Activated CD4-positive, CD25-positive, alpha-beta regulatory T cell (primary cell): ENCODE measurements at regions not wholly inside any gene's neighbourhood (a gene's known extent, or its start where the extent isn't known, plus 50 kb on each side); places are given as distances from the start of the nearest gene placed in this dataset.
"Not testable (repeated sequence)": the region's sequence is repeated elsewhere in the genome, so short reads cannot be mapped to it uniquely, and the experiment has no call there.

ENCODE experiments used
- DNase-seq, 4 experiments: peaks; one replicate each; lab custom pipeline; 2025; lab: John Stamatoyannopoulos, UW

DNA sequence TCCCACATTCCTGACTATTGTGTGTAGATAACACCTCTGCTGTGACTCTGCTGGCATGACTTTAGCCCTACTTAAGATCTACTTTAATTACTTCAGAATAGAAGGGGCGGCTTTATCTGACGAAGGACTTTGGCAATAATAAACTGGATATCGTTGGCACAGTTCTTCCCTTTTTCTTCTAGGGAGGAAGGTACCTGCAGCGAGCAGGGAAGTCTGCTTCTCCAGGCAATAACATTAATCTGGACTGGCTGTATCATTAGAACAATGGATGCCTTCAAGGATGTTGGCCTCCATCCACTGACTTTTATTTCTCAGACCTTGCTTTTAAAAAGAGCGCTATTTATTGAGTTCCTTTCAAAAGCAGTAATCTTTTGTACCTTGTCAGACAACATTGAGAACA, 172.6 kb upstream of the THSD7A start:
- DNase-seq: no peak

DNA sequence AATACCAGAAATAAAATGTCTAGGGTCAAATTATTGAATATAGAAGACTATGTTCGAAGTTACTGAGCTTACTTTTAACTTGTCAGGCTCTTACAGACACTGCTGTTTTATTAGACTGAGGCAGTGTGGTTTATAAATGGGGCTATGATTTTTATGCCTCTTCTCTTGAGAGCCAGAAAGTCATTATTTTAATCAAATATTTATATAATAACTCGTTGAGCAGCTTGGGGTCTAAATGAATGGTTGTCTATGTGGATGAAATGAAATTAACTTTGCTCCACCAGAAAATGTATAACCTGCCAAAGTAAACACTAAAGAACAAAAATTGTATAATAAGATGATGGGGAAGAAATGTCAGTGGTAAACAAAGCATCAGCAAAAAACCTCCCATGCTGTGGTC, 175.6 kb upstream of the THSD7A start:
- DNase-seq: no peak

DNA sequence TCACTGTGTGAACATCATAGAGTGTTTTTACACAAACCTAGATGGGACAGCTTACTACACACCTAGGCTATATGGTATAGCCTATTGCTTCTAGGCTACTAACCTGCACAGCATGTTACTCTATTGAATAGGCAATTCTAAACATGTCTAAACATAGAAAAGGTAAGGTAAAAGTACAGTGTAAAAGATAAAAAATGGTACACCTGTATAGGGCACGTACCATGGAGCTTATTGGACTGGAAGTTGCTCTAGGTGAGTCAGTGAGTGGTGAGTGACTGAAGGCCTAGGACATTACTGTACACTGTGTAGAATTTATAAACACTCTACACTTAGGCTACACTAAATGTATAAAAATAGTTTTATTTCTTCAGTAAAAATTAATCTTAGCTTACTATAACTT, 182.0 kb upstream of the THSD7A start:
- no peak for DNase-seq

DNA sequence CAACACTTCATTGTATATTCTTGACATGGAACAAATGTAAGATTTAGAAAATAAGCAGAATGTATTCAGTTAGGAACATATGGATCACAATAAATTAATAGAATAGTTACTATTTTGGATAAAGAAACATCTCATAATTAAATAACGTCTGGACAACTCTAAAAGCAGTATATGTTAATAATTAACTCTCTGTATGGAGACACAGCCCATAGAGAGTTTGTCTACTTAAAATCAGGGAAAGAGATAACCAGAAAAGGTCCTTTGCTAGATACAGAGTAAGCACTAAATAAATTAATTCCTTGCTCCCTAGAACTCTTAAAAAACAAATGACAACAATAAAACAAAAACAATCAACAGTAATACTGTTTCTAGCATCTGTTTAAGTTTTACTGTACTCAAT, 184.4 kb upstream of the THSD7A start:
- DNase-seq: no peak

DNA sequence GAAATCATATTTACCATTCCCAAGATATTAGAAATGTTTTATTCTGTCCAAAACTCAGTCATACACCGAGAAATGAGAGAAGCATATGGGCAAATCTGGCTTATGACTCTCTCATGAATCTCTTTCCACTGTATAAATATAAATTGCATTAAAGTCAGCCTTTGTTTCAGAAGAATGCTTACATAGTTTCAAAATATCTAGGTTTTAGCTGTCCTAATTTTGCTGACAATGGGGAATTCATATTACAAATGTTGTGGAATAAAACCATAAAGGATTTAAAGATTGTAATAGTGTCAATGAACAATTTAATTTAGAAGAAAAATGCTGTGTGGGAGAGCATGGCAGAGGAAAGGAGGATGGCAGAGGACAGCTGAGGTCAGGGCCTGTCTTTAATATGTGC, 185.0 kb upstream of the THSD7A start:
- DNase-seq: no peak

DNA sequence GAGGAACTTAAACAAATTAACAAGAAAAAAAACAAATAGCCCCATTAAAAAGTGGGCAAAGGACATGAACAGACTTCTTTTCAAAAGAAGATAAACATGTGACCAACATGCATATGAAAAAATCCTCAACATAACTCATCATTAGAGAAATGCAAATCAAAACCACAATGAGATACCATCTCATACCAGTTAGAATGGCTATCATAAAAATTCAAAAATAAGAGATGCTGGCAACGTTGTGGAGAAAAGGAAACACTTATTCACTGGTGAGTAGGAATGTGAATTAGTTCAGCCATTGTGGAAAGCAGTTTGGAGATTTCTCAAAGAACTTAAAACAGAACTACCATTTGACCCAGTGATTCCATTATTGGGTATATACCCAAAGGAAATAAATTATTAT, 189.1 kb upstream of the TMEM106B start:
- not testable (repeated sequence) for DNase-seq

DNA sequence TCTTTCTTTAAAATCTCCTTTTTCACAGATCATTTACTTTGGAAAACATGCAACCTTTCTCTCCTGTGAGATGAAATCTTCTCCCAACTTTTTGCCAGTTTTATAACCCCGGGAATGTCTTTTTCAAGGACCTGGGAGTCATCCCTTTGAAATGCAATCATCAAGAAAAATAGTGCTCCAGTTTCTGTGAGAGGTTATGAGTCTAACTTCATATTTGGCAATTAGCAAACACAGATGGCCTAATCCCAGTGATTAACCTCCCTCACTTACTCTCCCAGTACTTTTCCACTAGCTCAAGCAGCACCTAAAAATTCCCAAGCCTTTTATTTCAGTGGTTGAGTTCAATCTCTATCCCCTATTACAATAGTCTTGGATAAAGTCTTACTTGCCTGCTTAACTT, 185.8 kb upstream of the TMEM106B start:
- no peak for DNase-seq

DNA sequence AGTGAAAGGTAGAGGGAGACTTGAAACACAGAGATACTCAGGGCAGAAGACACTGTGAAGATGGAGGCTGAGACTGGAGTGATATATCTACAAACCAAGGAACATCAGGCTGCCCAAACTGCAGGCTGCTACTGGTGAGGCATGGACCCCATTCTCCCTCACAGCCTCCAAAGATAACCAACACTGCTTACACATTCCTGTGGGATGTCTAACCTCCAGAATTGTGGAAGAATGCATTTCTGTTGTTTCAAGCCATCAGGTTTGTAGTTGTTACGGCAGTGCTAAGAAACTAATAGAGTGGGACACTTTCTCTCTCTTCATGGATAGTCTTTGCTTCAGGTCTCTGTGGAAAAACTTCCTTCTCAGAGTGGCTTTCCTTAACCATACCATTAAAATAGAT, 182.6 kb upstream of the TMEM106B start:
- no peak for DNase-seq

DNA sequence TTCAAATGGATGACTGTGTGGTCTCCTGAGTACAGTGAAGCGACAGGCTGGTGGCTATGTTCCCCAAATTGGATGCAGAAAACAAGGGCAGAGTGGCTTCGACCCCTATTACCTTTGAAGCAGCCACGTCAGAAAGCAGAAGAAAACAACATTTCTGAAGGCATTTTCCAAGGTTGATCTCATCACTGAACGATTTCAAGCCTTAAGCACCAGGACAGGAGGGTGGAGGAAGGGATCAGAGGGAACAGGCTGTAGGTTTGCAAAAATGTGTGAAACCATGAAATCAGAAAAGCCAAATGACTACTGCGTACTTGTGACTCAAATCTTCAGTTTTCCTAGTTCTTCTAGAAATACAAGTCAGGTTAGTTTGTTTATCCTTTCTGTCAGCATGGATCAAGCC, 181.0 kb upstream of the TMEM106B start:
- DNase-seq: no peak

DNA sequence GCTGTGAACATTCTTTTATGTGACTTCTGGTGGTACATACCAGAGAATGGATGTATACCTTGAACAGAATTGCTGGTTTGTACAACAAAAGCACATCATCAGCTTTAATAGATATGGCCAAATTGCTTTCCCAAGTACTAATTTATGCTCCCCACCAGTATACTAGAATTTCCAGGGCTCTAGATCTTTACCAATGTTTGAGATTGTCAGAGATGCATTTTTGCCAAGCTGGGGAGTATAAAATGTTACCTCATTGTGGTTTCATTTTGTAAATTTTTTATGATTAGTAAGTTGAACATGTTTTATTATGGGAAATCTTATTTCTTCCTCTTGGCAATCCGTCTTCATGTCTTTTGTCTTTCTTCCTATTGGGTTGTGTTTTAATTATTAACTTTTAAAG, 179.9 kb upstream of the TMEM106B start:
- DNase-seq: no peak

DNA sequence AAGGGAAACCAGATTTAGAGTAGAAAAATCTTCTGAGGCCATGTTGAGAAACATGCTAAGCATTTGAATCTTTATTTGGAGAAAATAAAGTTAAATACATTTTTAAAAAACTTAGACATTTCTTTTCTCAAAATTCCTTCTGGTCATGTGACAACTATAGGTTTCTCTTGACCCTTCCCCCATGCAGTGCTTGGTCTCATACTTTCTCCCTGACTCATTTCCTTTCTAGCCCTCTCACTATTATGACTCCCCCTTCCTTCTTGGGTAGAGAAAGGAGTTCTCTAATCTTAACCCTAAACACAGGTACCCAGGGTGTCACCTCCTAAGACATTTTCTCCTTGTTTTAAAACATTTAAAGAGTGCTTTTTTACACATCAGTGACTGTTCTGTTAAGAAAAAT, 179.5 kb upstream of the TMEM106B start:
- no peak for DNase-seq

DNA sequence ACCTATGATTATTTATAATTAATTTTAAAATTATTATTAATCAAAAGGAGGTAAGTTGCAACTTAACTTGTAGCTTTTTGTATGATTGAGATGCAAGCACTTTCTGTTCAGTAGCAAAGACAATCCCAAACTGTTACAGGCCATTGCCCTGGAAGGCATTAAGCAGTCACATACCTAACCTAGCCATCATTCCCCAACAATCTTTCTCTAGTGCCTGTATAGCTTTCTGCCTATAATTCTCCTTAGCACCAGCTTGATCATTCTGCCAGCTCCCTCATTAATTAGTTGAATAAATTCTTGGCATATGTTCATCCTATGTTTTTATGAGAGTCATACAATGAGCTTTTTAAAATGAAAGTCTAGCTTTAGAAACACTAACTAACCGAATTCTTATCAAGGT, 178.9 kb upstream of the TMEM106B start:
- DNase-seq: no peak

DNA sequence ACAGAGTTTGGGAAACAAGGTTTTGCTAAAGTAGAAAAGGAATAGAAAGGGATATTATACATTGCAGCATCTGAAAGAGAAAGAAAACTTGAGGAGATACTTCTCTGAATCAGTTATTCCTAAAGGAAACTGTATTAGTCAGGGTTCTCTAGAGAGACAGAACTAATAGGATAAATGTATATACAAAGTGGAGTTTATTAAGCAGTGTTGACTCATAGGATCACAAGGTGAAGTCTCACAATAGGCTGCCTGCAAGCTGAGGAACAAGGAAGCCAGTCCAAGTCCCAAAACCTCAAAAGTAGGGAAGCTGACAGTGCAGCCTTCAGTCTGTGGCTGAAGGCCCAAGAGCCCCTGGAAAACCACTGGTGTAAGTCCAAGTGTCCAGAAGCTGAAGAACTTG, 167.6 kb upstream of the TMEM106B start:
- not testable (repeated sequence) for DNase-seq

DNA sequence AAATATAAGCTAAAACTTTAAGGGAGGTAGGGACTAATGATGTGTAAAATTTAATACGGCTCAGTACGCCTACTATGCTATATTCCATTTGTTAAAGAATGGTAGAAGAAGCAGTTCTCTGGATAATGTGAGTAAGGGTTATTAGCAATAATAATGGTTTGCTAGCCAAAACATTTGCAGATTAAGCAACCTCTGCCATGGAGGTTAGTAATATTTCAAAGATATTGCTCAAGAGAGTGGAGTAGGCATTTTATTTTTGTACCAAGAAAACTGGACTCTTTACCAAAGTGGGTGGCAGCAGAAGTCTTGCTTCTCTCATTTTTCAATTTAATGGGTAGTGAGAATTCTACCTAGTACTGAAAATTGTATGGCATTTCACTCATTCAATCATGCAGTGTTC, 158.9 kb upstream of the TMEM106B start:
- DNase-seq: no peak

DNA sequence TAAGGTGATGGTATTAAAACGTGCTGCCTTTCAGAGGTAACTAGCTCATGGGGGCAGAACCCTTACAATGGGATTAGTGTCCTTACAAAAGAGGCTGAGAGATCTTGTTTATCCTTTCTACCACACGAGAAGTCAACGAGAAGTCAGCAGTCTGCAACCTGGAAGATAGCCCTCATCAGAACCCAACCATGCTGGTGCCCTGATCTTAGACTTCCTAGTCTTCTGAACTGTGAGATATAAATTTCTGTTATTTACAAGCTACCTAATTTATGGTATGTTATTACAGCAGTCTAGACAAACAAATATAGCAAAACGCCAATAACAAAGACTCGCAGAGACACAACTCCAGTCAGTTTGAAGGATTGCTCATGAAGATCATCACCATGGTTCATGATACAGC, 157.5 kb upstream of the TMEM106B start:
- DNase-seq: no peak

DNA sequence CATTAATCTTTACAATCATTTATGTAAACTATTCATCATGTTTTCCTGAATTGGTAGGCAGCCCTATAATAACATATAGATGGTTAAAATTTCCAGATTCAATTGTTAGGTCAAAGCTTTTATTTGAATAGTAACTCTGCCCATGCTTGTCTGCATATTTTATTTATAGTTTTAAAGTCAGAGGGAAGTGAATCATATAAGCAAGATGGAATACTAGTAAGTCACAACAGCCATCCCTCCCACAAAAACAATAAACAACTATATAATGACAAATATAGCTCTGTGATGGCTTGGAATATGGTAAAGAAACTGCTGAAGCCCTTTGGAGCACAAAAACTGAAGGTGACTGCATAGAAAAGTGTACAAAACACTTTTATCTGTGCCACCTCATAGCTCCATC, 156.3 kb upstream of the TMEM106B start:
- DNase-seq: no peak

DNA sequence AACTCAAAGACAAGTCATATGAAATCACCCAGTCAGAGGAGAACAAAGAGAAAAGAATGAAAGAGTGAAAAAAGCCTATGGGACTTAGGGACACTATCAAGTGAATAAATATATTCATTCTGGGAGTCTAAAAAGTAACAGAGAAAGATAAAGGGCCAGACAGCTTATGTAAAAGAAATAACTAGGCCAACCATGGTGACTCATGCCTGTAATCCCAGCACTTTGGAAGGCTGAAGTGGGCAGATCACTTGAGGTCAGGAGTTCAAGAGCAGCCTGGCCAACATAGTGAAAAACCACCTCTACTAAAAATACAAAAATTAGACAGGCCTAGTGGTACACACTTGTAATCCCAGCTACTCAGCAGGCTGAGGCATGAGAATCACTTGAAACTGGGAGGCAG, 154.7 kb upstream of the TMEM106B start:
- no peak for DNase-seq

DNA sequence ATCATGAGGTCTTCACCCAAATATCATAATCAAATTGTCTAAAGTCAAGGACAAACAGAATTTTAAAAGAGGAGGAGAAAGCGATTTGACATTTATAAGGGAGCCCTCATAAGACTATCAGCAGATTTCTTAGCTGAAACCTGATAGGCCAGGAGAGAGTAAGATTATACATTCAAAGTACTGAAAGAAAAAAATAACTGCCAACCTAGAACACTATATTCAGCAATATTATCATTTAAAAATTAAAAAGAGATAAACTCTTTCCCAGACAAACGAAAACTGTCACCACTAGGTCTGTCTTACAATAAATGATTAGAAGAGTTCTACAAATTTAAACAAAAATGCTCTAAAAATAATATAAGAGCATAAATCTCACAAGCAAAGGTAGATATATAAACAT, 154.1 kb upstream of the TMEM106B start:
- DNase-seq: no peak

DNA sequence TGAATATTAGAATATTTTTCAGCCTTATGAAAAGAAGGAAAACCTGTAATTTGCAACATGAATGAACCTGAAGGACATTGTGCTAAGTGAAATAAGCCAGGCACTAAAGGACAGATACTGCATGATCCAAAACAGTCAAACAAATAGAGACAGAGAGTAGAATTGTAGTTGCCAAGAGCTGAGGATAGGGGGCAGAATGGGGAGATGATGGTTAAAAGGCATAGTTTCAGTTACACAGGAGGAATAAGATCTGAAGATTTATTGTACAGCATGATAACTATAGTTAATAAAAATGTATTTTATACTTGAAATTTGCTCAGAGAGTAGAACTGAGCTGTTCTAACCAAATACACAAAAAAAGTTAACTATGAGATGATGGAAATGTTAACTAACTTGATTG, 149.0 kb upstream of the TMEM106B start:
- DNase-seq: no peak

DNA sequence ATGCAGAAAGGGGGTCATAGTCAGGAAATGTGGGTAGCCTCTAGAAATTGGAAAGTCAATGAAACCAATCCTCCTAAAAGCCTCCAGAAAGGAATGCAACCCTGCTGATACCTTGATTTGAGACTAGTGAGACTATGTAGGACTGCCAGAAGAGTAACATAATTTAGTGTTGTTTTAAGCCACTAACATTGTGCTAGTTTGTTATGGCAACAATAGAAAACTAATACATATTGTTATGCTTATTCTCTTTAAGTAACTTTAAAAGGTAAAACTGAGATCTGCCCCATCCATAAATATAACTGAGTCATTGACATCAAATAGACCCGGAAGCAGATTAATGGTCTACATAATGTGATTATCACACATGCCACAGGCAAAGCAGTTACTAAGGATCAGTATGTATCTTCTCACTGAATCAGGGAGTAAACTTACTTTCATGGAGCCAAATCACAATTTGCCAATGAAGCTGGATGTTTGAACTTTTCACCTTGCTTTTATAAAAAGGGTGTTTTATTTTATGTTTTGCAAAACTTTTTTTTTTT, 146.4 kb upstream of the TMEM106B start:
- DNase-seq: no peak

DNA sequence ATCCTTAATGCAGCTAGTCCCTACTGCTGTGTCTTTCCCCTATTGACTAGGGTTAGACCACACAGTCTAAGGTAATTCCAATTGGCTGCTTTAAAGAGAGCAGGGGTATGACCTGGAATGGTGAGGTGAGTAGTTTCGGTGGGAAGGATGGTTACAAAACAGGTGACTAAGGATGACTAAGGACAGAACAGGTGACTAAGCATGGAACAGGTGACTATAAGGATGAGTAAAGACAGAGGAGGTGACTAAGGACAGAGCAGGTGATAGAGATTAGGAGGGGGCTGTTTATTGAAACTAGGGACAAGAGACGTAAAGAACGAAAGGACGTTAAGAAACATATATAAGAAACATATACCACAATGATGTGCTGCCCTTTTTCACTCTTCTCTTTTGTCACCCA, 145.1 kb upstream of the TMEM106B start:
- DNase-seq: no peak

DNA sequence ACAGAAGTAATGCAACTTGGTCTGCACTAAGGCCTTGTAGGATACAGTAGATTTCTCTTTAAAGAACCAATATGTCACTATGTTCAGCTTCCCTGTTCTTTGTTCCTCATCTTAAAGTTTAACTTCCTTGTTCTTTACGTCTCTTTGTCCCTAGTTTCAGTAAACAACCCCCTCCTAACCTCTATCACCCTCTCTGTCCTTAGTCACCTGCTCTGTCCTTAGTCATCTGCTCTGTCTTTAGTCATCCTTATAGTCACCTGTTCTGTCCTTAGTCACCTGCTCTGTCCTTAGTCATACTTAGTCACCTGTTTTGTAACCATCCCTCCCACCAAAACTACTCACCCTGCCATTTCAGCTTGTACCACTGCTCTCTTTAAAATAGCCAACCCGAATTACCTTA, 144.6 kb upstream of the TMEM106B start:
- no peak for DNase-seq

DNA sequence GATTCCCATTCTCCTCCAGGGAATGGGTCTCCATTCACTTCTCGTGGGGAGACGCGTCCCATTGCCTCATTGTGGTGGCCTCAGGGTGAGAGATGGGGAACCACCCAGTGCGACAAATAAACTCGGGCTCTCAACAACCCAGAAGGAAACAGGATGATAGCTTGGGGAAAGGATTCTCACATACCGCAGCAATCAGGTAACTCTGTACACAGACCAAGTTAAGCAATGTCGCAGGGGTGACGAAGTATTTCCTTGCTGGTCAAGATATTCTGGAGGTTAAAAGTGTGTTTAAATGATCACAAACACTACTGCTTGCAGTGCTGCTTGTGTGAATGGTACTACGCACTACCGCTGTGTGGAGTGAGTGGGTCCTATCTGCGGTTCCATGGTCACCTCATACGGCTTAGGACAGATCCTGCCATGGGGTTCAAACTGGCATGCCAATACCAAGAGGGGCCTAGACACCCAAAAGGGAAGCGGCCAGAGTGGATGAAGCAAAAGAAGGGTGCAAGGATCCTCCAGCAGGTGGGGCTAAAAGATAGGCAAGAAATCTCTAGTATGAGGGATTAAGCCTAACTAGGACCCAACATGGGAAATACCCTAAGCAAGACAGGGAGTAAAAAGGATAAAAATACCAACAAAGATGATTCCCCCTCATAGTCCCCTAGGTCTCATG, 143.8 kb upstream of the TMEM106B start:
- DNase-seq: peak in 2 of 4 experiments; percentile 2 to 23

DNA sequence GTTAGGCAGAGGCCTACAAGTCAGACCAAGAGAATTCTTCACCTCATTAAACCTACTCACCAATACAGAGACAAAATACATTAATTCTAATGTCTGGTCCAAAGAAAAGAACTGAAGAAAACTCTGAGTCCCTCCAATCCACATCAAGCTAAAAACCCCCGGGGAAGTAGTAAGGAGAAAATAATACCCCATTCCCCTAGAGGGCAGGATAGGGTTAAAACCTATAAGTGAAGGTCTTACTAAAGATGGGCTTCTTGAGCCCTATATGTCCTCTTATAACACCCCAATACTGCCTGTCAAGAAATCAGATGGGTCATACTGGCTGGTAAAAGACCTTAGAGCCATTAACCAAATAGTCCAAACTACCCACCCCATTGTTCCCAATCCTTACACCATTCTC, 141.3 kb upstream of the TMEM106B start:
- DNase-seq: no peak
